Right ventricle myocardium inferior (tissue), 1 donor: ENCODE measurements at regions not wholly inside any gene's neighbourhood (a gene's known extent, or its start where the extent isn't known, plus 50 kb on each side); places are given as distances from the start of the nearest gene placed in this dataset.
"Not testable (repeated sequence)": the region's sequence is repeated elsewhere in the genome, so short reads cannot be mapped to it uniquely, and the experiment has no call there.

Experiments used
- ATAC-seq: fragments of 200-7000 bp; cut with Tn5 transposase; one replicate; pipeline ENCODE4 v1.9.1; 2020; ENCODE audit warnings: mild to moderate bottlenecking, moderate library complexity
- DNase-seq: peaks from one replicate; pipeline ENCODE4 v3.0.0; 2021; ENCODE audit errors: missing footprints
- intact Hi-C: fragments of 100-400 bp; cut with DNase I; formaldehyde crosslinking; loops from one replicate; pipeline ENCODE4 v1.11.0; 2022
- donor health status: DM: no; HTN: yes; CAD: no; lungs with severe emphysema.

GRCh38 chr2:146465460-146465859 lies 1379.4 kb upstream of the ACVR2A start:
- ATAC-seq (no peak), DNase-seq (no peak)
- intact Hi-C loops = no loop called here

- intact Hi-C loops = no loop called here
- ATAC-seq = no peak
- no peak for DNase-seq
Observed at GRCh38 chr2:146461068-146461467, 1383.8 kb upstream of the ACVR2A start.

- intact Hi-C loops = no loop called here
- ATAC-seq = no peak
- DNase-seq = no peak
Observed at GRCh38 chr2:146458585-146458984, 1386.2 kb upstream of the ACVR2A start.

GRCh38 chr2:146457221-146457620 lies 1387.6 kb upstream of the ACVR2A start:
- intact Hi-C loops = no loop called here
- no peak for DNase-seq
- ATAC-seq = no peak

- ATAC-seq (no peak), DNase-seq (no peak)
- intact Hi-C loops = no loop called here
Observed at GRCh38 chr2:146455325-146455724, 1389.5 kb upstream of the ACVR2A start.

GRCh38 chr2:146451972-146452371 lies 1392.9 kb upstream of the ACVR2A start:
- intact Hi-C loops = no loop called here
- DNase-seq (no peak), ATAC-seq (no peak)

GRCh38 chr2:146450131-146450530 lies 1394.7 kb upstream of the ACVR2A start:
- DNase-seq (no peak), ATAC-seq (no peak)
- intact Hi-C loops = no loop called here

GRCh38 chr2:146444987-146445386 lies 1399.8 kb upstream of the ACVR2A start:
- intact Hi-C loops = no loop called here
- DNase-seq (no peak), ATAC-seq (no peak)

- DNase-seq = no peak
- intact Hi-C loops = no loop called here
- no peak for ATAC-seq
Observed at GRCh38 chr2:146444085-146444484, 1400.7 kb upstream of the ACVR2A start.

- no peak for ATAC-seq
- DNase-seq = no peak
- intact Hi-C loops = no loop called here
Observed at GRCh38 chr2:146438246-146438645, 1406.6 kb upstream of the ACVR2A start.

GRCh38 chr2:146437712-146438111 lies 1407.1 kb upstream of the ACVR2A start:
- DNase-seq = no peak
- intact Hi-C loops = no loop called here
- ATAC-seq = no peak

GRCh38 chr2:146433116-146433875 lies 1411.5 kb upstream of the ACVR2A start:
- ATAC-seq (no peak), DNase-seq (no peak)
- intact Hi-C loops = no loop called here

GRCh38 chr2:146429366-146429765 lies 1415.5 kb upstream of the ACVR2A start:
- DNase-seq (no peak), ATAC-seq (no peak)
- intact Hi-C loops = no loop called here

- no peak for ATAC-seq
- intact Hi-C loops = no loop called here
Observed at GRCh38 chr2:146417942-146418341, 1426.9 kb upstream of the ACVR2A start.

GRCh38 chr2:146415291-146415690 lies 1429.5 kb upstream of the ACVR2A start:
- ATAC-seq = no peak
- intact Hi-C loops = no loop called here
- no peak for DNase-seq

More at GRCh38 chr2:146417942-146418341, 1426.9 kb upstream of the ACVR2A start:
- DNase-seq = no peak

- intact Hi-C loops = no loop called here
- no peak for ATAC-seq
- no peak for DNase-seq
Observed at GRCh38 chr2:146414456-146414855, 1430.4 kb upstream of the ACVR2A start.

GRCh38 chr2:146413086-146413610 lies 1431.7 kb upstream of the ACVR2A start:
- ATAC-seq = no peak
- intact Hi-C loops = no loop called here
- no peak for DNase-seq

GRCh38 chr2:146412625-146413024 lies 1432.2 kb upstream of the ACVR2A start:
- ATAC-seq (no peak), DNase-seq (no peak)
- intact Hi-C loops = no loop called here

- ATAC-seq, intact Hi-C loops, DNase-seq: not testable (repeated sequence)
Observed at GRCh38 chr2:146405402-146406309, 1439.2 kb upstream of the ACVR2A start.
